Memory B cell (primary cell): ENCODE measurements at regions not wholly inside any gene's neighbourhood (a gene's known extent, or its start where the extent isn't known, plus 50 kb on each side); places are given as distances from the start of the nearest gene placed in this dataset.
"Not testable (repeated sequence)": the region's sequence is repeated elsewhere in the genome, so short reads cannot be mapped to it uniquely, and the experiment has no call there.

Experiments
- ATAC-seq: fragments of 150-1000 bp; cut with Tn5 transposase; 2 replicates; pipeline ENCODE4 v1.10.0; 2021; ENCODE audit warnings: low read depth, mild to moderate bottlenecking, moderate library complexity
- DNase-seq, 2 donors: peaks; one replicate each; pipeline ENCODE4 v3.0.0; 2022; ENCODE audit warnings: low spot score in 2 of 2
- H3K27ac Mint-ChIP-seq: one replicate; pipeline ENCODE4 v1.8.0; 2022; ENCODE audit warnings: mild to moderate bottlenecking, moderate library complexity, mixed read lengths
- H3K27me3 Mint-ChIP-seq: one replicate; pipeline ENCODE4 v1.8.0; 2022; ENCODE audit warnings: mixed read lengths
- H3K36me3 Mint-ChIP-seq: one replicate; pipeline ENCODE4 v1.8.0; 2022; ENCODE audit warnings: mild to moderate bottlenecking, mixed read lengths
- H3K4me1 Mint-ChIP-seq: one replicate; pipeline ENCODE4 v1.8.0; 2022; ENCODE audit warnings: mixed read lengths
- H3K4me3 Mint-ChIP-seq: one replicate; pipeline ENCODE4 v1.8.0; 2022; ENCODE audit warnings: mild to moderate bottlenecking, moderate library complexity, mixed read lengths
- H3K9me3 Mint-ChIP-seq: one replicate; pipeline ENCODE4 v1.8.0; 2022; ENCODE audit warnings: mixed read lengths

GRCh38 chr7:75257442-75257841, 138.0 kb upstream of the TRIM73 start:
- H3K4me3 Mint-ChIP-seq, ATAC-seq, H3K9me3 Mint-ChIP-seq, H3K27ac Mint-ChIP-seq, H3K36me3 Mint-ChIP-seq, H3K4me1 Mint-ChIP-seq, DNase-seq, H3K27me3 Mint-ChIP-seq: not testable (repeated sequence)

GRCh38 chr7:75259454-75260003, 135.9 kb upstream of the TRIM73 start:
- H3K27me3 Mint-ChIP-seq, H3K27ac Mint-ChIP-seq, H3K36me3 Mint-ChIP-seq, H3K9me3 Mint-ChIP-seq, H3K4me3 Mint-ChIP-seq, ATAC-seq, H3K4me1 Mint-ChIP-seq, DNase-seq: not testable (repeated sequence)

GRCh38 chr7:75261660-75262059, 133.8 kb upstream of the TRIM73 start:
- H3K27ac Mint-ChIP-seq, H3K4me1 Mint-ChIP-seq, ATAC-seq, H3K9me3 Mint-ChIP-seq, DNase-seq, H3K4me3 Mint-ChIP-seq, H3K36me3 Mint-ChIP-seq, H3K27me3 Mint-ChIP-seq: not testable (repeated sequence)

- not testable (repeated sequence) for ATAC-seq, H3K4me3 Mint-ChIP-seq, H3K9me3 Mint-ChIP-seq, H3K27ac Mint-ChIP-seq, DNase-seq, H3K27me3 Mint-ChIP-seq, H3K4me1 Mint-ChIP-seq, H3K36me3 Mint-ChIP-seq
Measured at GRCh38 chr7:75268158-75268557, 127.3 kb upstream of the TRIM73 start.

- H3K9me3 Mint-ChIP-seq, H3K27ac Mint-ChIP-seq, H3K4me3 Mint-ChIP-seq, DNase-seq, H3K27me3 Mint-ChIP-seq, H3K4me1 Mint-ChIP-seq, H3K36me3 Mint-ChIP-seq: not testable (repeated sequence)
- ATAC-seq: peak; percentile 59
Measured at GRCh38 chr7:75269159-75269558, 126.3 kb upstream of the TRIM73 start.

- H3K27ac Mint-ChIP-seq, H3K27me3 Mint-ChIP-seq, H3K9me3 Mint-ChIP-seq, H3K4me3 Mint-ChIP-seq, ATAC-seq, H3K36me3 Mint-ChIP-seq, H3K4me1 Mint-ChIP-seq, DNase-seq: not testable (repeated sequence)
Measured at GRCh38 chr7:75274114-75274513, 121.3 kb upstream of the TRIM73 start.
